Inflammatory macrophage (primary cell): ENCODE measurements at regions not wholly inside any gene's neighbourhood (a gene's known extent, or its start where the extent isn't known, plus 50 kb on each side); places are given as distances from the start of the nearest gene placed in this dataset.
A peak's percentile ranks its signal among the peaks of the same experiment; 100 is the strongest.

Experiments
- DNase-seq, 2 donors: peaks; one replicate each; pipeline ENCODE4 v3.0.0-alpha.2; 2020 to 2022

- DNase-seq, result no peak
Observed at GRCh38 chr18:2281086-2281485, 290.2 kb downstream of the METTL4 start.

GRCh38 chr18:2281523-2282199, 289.6 kb downstream of the METTL4 start:
- no peak for DNase-seq

GRCh38 chr18:2293109-2293839, 278.0 kb downstream of the METTL4 start:
- DNase-seq, result no peak

GRCh38 chr18:2301316-2301715, 270.0 kb downstream of the METTL4 start:
- no peak for DNase-seq

GRCh38 chr18:2302012-2302411, 269.3 kb downstream of the METTL4 start:
- DNase-seq, result no peak

- no peak for DNase-seq
Observed at GRCh38 chr18:2302628-2303516, 268.4 kb downstream of the METTL4 start.

GRCh38 chr18:2303517-2304238, 267.6 kb downstream of the METTL4 start:
- DNase-seq, result no peak

GRCh38 chr18:2304378-2305175, 266.7 kb downstream of the METTL4 start:
- DNase-seq, result no peak

- DNase-seq, result no peak
Observed at GRCh38 chr18:2306606-2307005, 264.7 kb downstream of the METTL4 start.

GRCh38 chr18:2310886-2311285, 260.4 kb downstream of the METTL4 start:
- DNase-seq, result no peak

- DNase-seq, result peak; percentile 1 to 25
Observed at GRCh38 chr18:2312440-2312839, 258.9 kb downstream of the METTL4 start.

- no peak for DNase-seq
Observed at GRCh38 chr18:2313332-2313731, 258.0 kb downstream of the METTL4 start.

GRCh38 chr18:2316082-2316750, 255.1 kb downstream of the METTL4 start:
- no peak for DNase-seq

GRCh38 chr18:2316751-2317696, 254.3 kb downstream of the METTL4 start:
- no peak for DNase-seq

GRCh38 chr18:2324459-2324858, 246.8 kb downstream of the METTL4 start:
- no peak for DNase-seq

GRCh38 chr18:2325308-2325849, 245.9 kb downstream of the METTL4 start:
- no peak for DNase-seq

GRCh38 chr18:2325933-2326332, 245.4 kb downstream of the METTL4 start:
- no peak for DNase-seq

GRCh38 chr18:2326999-2327398, 244.3 kb downstream of the METTL4 start:
- no peak for DNase-seq

GRCh38 chr18:2330764-2331163, 240.5 kb downstream of the METTL4 start:
- DNase-seq, result no peak

GRCh38 chr18:2331491-2331890, 239.8 kb downstream of the METTL4 start:
- no peak for DNase-seq
